SK-N-SH treated with all-trans-retinoic acid at 6 μM for 48 hours (cell line): ENCODE measurements at regions not wholly inside any gene's neighbourhood (a gene's known extent, or its start where the extent isn't known, plus 50 kb on each side); places are given as distances from the start of the nearest gene placed in this dataset.
A peak's percentile ranks its signal among the peaks of the same experiment; 100 is the strongest.

Source experiments
- ARNTL ChIP-seq: fragments of 450-650 bp; formaldehyde crosslinking; IDR thresholded peaks from 2 replicates; pipeline ENCODE4 v1.5.0; 2020; ENCODE audit warnings: low read depth, mild to moderate bottlenecking, moderate library complexity, borderline replicate concordance
- BACH2 ChIP-seq: fragments of 250-450 bp; sonication (Bioruptor Pico); IDR thresholded peaks from 2 replicates; pipeline ENCODE4 v1.9.0; 2021; ENCODE audit warnings: mild to moderate bottlenecking, borderline replicate concordance
- GLIS3 ChIP-seq: fragments of 250-450 bp; sonication (Bioruptor Pico); IDR thresholded peaks from 2 replicates; pipeline ENCODE4 v1.5.0; 2020; ENCODE audit warnings: mild to moderate bottlenecking, moderate library complexity
- OSR1 ChIP-seq: fragments of 250-450 bp; sonication (Bioruptor Pico); IDR thresholded peaks from 2 replicates; pipeline ENCODE4 v1.8.0; 2022; ENCODE audit warnings: moderate library complexity, mild to moderate bottlenecking, inconsistent platforms
- PPARA ChIP-seq: fragments of 250-450 bp; sonication (Bioruptor Pico); IDR thresholded peaks from 2 replicates; pipeline ENCODE4 v1.5.0; 2020; ENCODE audit warnings: mild to moderate bottlenecking, borderline replicate concordance
- RARB ChIP-seq: fragments of 250-450 bp; sonication (Bioruptor Pico); IDR thresholded peaks from 2 replicates; pipeline ENCODE4 v1.8.0; 2021; ENCODE audit warnings: mild to moderate bottlenecking, moderate library complexity
- TOX ChIP-seq: fragments of 250-450 bp; sonication (Bioruptor Pico); IDR thresholded peaks from 2 replicates; pipeline ENCODE4 v1.8.0; 2021; ENCODE audit warnings: mild to moderate bottlenecking, moderate library complexity, borderline replicate concordance
- ZFP3 ChIP-seq: fragments of 250-450 bp; sonication (Bioruptor Pico); IDR thresholded peaks from 2 replicates; pipeline ENCODE4 v1.5.0; 2020; ENCODE audit warnings: mild to moderate bottlenecking, moderate library complexity
- ZNF70 ChIP-seq: fragments of 450-650 bp; formaldehyde crosslinking; IDR thresholded peaks from 2 replicates; pipeline ENCODE4 v1.5.0; 2020; ENCODE audit warnings: mild to moderate bottlenecking, moderate library complexity
- ZNF8 ChIP-seq: fragments of 450-650 bp; formaldehyde crosslinking; IDR thresholded peaks from 2 replicates; pipeline ENCODE4 v1.5.0; 2020; ENCODE audit warnings: mild to moderate bottlenecking, moderate library complexity
- TF ChIP-seq, protein P1 (sequence below): fragments of 250-450 bp; sonication (Bioruptor Pico); IDR thresholded peaks from 2 replicates; pipeline ENCODE4 v1.5.1; 2020; ENCODE audit warnings: low read depth, mild to moderate bottlenecking, moderate library complexity
- TF ChIP-seq, protein P2 (sequence below): fragments of 250-450 bp; sonication (Bioruptor Pico); IDR thresholded peaks from 2 replicates; pipeline ENCODE4 v1.5.0; 2020; ENCODE audit warnings: mild to moderate bottlenecking, moderate library complexity
- TF ChIP-seq, protein P3 (sequence below): fragments of 250-450 bp; sonication (Bioruptor Pico); IDR thresholded peaks from 2 replicates; pipeline ENCODE4 v1.8.0; 2021; ENCODE audit warnings: low read depth, mild to moderate bottlenecking, moderate library complexity, borderline replicate concordance
- TF ChIP-seq, protein P4 (sequence below): fragments of 250-450 bp; sonication (Bioruptor Pico); IDR thresholded peaks from 2 replicates; pipeline ENCODE4 v1.5.1; 2021; ENCODE audit warnings: mild to moderate bottlenecking, moderate library complexity

DNA sequence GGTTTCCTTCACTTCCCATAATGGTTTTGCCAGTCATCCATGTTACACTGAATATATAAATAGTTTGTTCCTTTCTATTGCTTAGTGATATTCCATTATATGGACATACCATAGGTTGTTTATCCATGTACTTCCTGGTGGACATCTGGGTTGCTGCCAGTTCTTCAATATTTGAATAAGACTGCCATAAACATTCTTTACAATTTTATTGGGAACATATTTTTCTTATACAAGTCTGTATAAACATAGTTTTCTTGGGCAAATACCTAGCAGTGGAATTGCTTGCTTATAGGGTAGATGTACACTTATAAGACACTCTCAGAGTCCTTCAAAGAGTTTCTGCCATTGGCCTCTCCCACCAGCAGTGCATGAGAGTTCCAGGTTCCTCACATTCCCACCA is 231.4 kb downstream of the OPA1 start:
- TF ChIP-seq GLIS3 (CRISPR knock-in tag) (no peak), ZNF8 (peak; percentile 91), ZNF70 (CRISPR knock-in tag) (no peak), BACH2 (no peak), ZFP3 (CRISPR knock-in tag) (no peak), ARNTL (no peak), OSR1 (CRISPR knock-in tag) (no peak), TOX (CRISPR knock-in tag) (no peak), RARB (CRISPR knock-in tag) (no peak), PPARA (CRISPR knock-in tag) (no peak)
- TF ChIP-seq, protein P1, sequence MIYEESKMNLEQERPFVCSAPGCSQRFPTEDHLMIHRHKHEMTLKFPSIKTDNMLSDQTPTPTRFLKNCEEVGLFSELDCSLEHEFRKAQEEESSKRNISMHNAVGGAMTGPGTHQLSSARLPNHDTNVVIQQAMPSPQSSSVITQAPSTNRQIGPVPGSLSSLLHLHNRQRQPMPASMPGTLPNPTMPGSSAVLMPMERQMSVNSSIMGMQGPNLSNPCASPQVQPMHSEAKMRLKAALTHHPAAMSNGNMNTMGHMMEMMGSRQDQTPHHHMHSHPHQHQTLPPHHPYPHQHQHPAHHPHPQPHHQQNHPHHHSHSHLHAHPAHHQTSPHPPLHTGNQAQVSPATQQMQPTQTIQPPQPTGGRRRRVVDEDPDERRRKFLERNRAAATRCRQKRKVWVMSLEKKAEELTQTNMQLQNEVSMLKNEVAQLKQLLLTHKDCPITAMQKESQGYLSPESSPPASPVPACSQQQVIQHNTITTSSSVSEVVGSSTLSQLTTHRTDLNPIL (CRISPR knock-in tag): no peak
- TF ChIP-seq, protein P2, sequence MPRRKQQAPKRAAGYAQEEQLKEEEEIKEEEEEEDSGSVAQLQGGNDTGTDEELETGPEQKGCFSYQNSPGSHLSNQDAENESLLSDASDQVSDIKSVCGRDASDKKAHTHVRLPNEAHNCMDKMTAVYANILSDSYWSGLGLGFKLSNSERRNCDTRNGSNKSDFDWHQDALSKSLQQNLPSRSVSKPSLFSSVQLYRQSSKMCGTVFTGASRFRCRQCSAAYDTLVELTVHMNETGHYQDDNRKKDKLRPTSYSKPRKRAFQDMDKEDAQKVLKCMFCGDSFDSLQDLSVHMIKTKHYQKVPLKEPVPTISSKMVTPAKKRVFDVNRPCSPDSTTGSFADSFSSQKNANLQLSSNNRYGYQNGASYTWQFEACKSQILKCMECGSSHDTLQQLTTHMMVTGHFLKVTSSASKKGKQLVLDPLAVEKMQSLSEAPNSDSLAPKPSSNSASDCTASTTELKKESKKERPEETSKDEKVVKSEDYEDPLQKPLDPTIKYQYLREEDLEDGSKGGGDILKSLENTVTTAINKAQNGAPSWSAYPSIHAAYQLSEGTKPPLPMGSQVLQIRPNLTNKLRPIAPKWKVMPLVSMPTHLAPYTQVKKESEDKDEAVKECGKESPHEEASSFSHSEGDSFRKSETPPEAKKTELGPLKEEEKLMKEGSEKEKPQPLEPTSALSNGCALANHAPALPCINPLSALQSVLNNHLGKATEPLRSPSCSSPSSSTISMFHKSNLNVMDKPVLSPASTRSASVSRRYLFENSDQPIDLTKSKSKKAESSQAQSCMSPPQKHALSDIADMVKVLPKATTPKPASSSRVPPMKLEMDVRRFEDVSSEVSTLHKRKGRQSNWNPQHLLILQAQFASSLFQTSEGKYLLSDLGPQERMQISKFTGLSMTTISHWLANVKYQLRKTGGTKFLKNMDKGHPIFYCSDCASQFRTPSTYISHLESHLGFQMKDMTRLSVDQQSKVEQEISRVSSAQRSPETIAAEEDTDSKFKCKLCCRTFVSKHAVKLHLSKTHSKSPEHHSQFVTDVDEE (CRISPR knock-in tag): no peak
- TF ChIP-seq, protein P3, sequence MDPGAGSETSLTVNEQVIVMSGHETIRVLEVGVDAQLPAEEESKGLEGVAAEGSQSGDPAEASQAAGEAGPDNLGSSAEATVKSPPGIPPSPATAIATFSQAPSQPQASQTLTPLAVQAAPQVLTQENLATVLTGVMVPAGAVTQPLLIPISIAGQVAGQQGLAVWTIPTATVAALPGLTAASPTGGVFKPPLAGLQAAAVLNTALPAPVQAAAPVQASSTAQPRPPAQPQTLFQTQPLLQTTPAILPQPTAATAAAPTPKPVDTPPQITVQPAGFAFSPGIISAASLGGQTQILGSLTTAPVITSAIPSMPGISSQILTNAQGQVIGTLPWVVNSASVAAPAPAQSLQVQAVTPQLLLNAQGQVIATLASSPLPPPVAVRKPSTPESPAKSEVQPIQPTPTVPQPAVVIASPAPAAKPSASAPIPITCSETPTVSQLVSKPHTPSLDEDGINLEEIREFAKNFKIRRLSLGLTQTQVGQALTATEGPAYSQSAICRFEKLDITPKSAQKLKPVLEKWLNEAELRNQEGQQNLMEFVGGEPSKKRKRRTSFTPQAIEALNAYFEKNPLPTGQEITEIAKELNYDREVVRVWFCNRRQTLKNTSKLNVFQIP (CRISPR knock-in tag): no peak
- TF ChIP-seq, protein P4, sequence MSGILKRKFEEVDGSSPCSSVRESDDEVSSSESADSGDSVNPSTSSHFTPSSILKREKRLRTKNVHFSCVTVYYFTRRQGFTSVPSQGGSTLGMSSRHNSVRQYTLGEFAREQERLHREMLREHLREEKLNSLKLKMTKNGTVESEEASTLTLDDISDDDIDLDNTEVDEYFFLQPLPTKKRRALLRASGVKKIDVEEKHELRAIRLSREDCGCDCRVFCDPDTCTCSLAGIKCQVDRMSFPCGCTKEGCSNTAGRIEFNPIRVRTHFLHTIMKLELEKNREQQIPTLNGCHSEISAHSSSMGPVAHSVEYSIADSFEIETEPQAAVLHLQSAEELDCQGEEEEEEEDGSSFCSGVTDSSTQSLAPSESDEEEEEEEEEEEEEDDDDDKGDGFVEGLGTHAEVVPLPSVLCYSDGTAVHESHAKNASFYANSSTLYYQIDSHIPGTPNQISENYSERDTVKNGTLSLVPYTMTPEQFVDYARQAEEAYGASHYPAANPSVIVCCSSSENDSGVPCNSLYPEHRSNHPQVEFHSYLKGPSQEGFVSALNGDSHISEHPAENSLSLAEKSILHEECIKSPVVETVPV (CRISPR knock-in tag): no peak
